ENCODE measurements at regions not wholly inside any gene's neighbourhood (a gene's known extent, or its start where the extent isn't known, plus 50 kb on each side); places are given as distances from the start of the nearest gene placed in this dataset.

- DNase-seq (ENCODE audit: low read depth): no peak
- Histone ChIP-seq H3K36me3 (ENCODE audit: control insufficient read depth, insufficient read depth, low read length) (no peaks in the 10 kb centered on the region), H3K4me3 (ENCODE audit: low read depth, low read length) (no peak overlapping the region), H3K27me3 (ENCODE audit: control insufficient read depth, insufficient read depth, low read length) (no peaks in the 10 kb centered on the region)
- no peak for TF ChIP-seq CTCF (IDR thresholded peaks at IDR 0.05; ENCODE audit: insufficient read depth, low read length, poor library complexity, severe bottlenecking)
These were observed 55.2 kb upstream of the CBLN4 start for GRCh38 chr20:56060486-56060885.

DNA sequence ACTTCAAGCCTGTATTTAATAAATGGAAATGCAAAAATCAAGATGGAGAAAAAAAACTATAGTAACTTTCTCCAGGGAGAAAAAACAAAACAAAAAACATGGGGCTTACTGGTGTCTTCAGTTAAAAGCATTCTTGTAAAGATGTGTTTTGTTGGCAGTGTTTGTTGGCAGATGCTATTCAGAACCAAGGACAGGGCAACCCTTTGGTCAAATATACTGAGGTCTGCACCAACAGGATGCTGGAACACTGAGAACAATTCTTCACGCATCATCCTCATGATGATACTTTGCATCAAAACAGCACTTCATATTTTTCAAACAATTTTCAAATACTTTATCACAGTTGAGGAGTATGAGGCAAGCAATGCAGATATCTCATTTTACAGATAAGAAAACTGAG, 63.7 kb upstream of the CBLN4 start:
- no peaks in the 10 kb centered on the region for H3K36me3 ChIP-seq (ENCODE audit: control insufficient read depth, insufficient read depth, low read length)
- no peak for TF ChIP-seq CTCF (IDR thresholded peaks at IDR 0.05; ENCODE audit: insufficient read depth, low read length, poor library complexity, severe bottlenecking)
- H3K27me3 ChIP-seq (ENCODE audit: control insufficient read depth, insufficient read depth, low read length): no peaks in the 10 kb centered on the region
- no peak for DNase-seq (ENCODE audit: low read depth)
- no peak overlapping the region for H3K4me3 ChIP-seq (ENCODE audit: low read depth, low read length)

DNA sequence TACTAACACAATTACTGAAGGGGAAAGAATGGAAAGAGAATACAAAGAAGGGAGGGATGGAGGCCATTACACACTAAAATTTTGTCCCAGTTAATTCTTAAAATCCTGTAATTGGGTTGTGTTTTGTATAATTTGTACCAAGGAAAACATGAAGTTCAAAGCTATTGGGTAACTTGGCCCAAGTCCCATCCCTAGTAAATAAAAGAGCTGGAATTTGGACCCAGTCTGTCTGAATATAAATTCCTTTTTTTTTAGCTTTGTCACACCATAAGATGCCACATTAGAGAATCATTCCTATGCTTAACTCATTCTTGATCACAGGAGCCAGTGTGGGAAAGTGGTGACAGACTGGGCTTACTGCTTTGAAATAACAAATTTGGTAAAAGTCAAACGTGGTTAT, 66.8 kb upstream of the CBLN4 start:
- no peak overlapping the region for H3K4me3 ChIP-seq (ENCODE audit: low read depth, low read length)
- no peak for TF ChIP-seq CTCF (IDR thresholded peaks at IDR 0.05; ENCODE audit: insufficient read depth, low read length, poor library complexity, severe bottlenecking)
- no peak for DNase-seq (ENCODE audit: low read depth)
- no peaks in the 10 kb centered on the region for H3K36me3 ChIP-seq (ENCODE audit: control insufficient read depth, insufficient read depth, low read length)
- H3K27me3 ChIP-seq (ENCODE audit: control insufficient read depth, insufficient read depth, low read length): no peaks in the 10 kb centered on the region

DNA sequence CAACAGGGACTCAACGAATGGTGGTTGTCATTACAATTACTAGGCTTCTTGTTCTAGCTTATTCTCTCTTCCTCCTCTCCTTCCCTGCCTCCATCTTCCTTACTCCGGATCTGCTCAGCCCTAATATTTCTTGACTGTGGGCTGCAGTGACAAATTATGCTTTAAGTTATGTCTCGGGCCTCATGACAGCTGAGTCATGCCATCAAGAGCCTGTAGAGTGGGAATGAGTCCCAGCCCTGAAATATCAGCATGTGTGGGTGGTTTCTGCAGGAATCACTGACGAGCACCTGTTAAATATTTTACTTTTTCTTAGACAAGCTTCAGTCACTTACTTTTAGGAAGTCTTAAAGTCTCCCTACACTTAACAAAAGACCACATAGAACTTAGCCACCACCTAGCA, 83.1 kb upstream of the CBLN4 start:
- DNase-seq (ENCODE audit: low read depth): no peak
- H3K36me3 ChIP-seq (ENCODE audit: control insufficient read depth, insufficient read depth, low read length): no peaks in the 10 kb centered on the region
- no peaks in the 10 kb centered on the region for H3K27me3 ChIP-seq (ENCODE audit: control insufficient read depth, insufficient read depth, low read length)
- TF ChIP-seq CTCF (IDR thresholded peaks at IDR 0.05; ENCODE audit: insufficient read depth, low read length, poor library complexity, severe bottlenecking): no peak
- no peak overlapping the region for H3K4me3 ChIP-seq (ENCODE audit: low read depth, low read length)

DNA sequence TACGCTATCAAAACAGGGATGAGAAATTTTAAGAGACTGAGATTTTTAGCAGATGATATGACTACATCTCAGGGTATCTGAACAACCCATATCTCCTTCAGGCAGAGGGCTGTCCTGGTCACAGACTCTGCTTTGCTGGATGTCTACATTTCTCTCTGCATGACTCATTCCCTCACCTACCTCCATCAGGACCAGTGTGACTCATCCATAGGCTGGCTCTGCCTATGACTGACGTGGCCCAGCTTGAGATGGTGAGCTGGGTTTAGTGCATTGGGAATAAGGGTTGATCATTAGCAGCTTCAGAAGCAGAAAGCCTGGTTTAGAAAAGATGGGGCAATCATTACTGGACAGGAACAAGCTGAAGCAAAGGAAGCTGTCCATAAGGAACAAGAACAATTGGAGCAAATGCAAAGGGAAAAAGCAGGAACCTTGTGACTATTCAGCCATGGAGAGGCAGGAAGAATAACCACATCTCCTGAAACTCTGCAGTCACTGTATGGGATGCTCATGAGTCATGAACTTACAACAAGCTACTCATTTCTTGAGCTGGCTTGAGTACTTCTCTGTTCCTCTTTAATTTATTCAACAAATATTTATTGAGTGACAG, 86.4 kb upstream of the CBLN4 start:
- Histone ChIP-seq H3K4me3 (ENCODE audit: low read depth, low read length) (no peak overlapping the region), H3K27me3 (ENCODE audit: control insufficient read depth, insufficient read depth, low read length) (no peaks in the 10 kb centered on the region), H3K36me3 (ENCODE audit: control insufficient read depth, insufficient read depth, low read length) (no peaks in the 10 kb centered on the region)
- no peak for TF ChIP-seq CTCF (IDR thresholded peaks at IDR 0.05; ENCODE audit: insufficient read depth, low read length, poor library complexity, severe bottlenecking)
- DNase-seq (ENCODE audit: low read depth): peak; percentile 42

- no peak for TF ChIP-seq CTCF (IDR thresholded peaks at IDR 0.05; ENCODE audit: insufficient read depth, low read length, poor library complexity, severe bottlenecking)
- Histone ChIP-seq H3K36me3 (ENCODE audit: control insufficient read depth, insufficient read depth, low read length) (no peaks in the 10 kb centered on the region), H3K4me3 (ENCODE audit: low read depth, low read length) (no peak overlapping the region), H3K27me3 (ENCODE audit: control insufficient read depth, insufficient read depth, low read length) (no peaks in the 10 kb centered on the region)
- DNase-seq (ENCODE audit: low read depth): no peak
These were observed 88.9 kb upstream of the CBLN4 start for GRCh38 chr20:56094228-56094627.
